HepG2 (cell line): ENCODE measurements at regions not wholly inside any gene's neighbourhood (a gene's known extent, or its start where the extent isn't known, plus 50 kb on each side); places are given as distances from the start of the nearest gene placed in this dataset.
A peak's percentile ranks its signal among the peaks of the same experiment; 100 is the strongest.

Experiments used
- CBX1 ChIP-seq: IDR thresholded peaks from one replicate; pipeline ENCODE4 v1.6.1; 2016; ENCODE audit warnings: antibody characterized with exemption, low read depth
- EED ChIP-seq: sonication (generic); formaldehyde crosslinking; IDR thresholded peaks from 2 replicates; pipeline ENCODE4 v1.5.0; 2020; ENCODE audit warnings: mild to moderate bottlenecking, missing genetic modification reagents
- FOXK1 ChIP-seq: sonication (generic); formaldehyde crosslinking; IDR thresholded peaks from 2 replicates; pipeline ENCODE4 v1.4.0; 2020; ENCODE audit warnings: low read depth, missing genetic modification reagents, borderline replicate concordance
- FOXP4 ChIP-seq: sonication (generic); formaldehyde crosslinking; IDR thresholded peaks from 2 replicates; pipeline ENCODE4 v1.4.0; 2020; ENCODE audit warnings: missing genetic modification reagents
- JDP2 ChIP-seq: sonication (generic); formaldehyde crosslinking; IDR thresholded peaks from 2 replicates; pipeline ENCODE4 v1.8.1; 2022; ENCODE audit warnings: missing genetic modification reagents, borderline replicate concordance
- MXD3 ChIP-seq: IDR thresholded peaks from 2 replicates; pipeline ENCODE4 v1.6.1; 2016; ENCODE audit warnings: mild to moderate bottlenecking, missing biosample characterization, missing genetic modification reagents
- NFKBIZ ChIP-seq: IDR thresholded peaks from 2 replicates; pipeline ENCODE4 v1.6.1; 2018; ENCODE audit warnings: missing genetic modification reagents, missing compliant biosample characterization
- NFYC ChIP-seq: IDR thresholded peaks from 2 replicates; pipeline ENCODE4 v1.6.1; 2016; ENCODE audit warnings: missing genetic modification reagents, missing compliant biosample characterization
- NR2F1 ChIP-seq, 2 experiments: fragments of 450-650 bp in 1 of 2; formaldehyde crosslinking in 1 of 2; IDR thresholded peaks; 2 replicates each; pipeline versions ENCODE4 v1.5.0 to v1.6.1; 2016 to 2020; ENCODE audit warnings: mild to moderate bottlenecking in 1 of 2, missing compliant biosample characterization in 1 of 2, missing genetic modification reagents in 1 of 2, moderate library complexity in 1 of 2
- PHF21A ChIP-seq: sonication (generic); formaldehyde crosslinking; IDR thresholded peaks from 2 replicates; pipeline ENCODE4 v1.5.0; 2020; ENCODE audit warnings: mild to moderate bottlenecking, missing genetic modification reagents
- POLR2G ChIP-seq: fragments of 200-400 bp; formaldehyde crosslinking; IDR thresholded peaks from 2 replicates; pipeline ENCODE4 v1.6.1; 2018; ENCODE audit warnings: mild to moderate bottlenecking, low read depth, low read length, moderate library complexity
- PRDM4 ChIP-seq: sonication (generic); formaldehyde crosslinking; IDR thresholded peaks from 2 replicates; pipeline ENCODE4 v1.9.0; 2021; ENCODE audit warnings: missing genetic modification reagents, borderline replicate concordance
- SIX1 ChIP-seq: sonication (generic); formaldehyde crosslinking; IDR thresholded peaks from 2 replicates; pipeline ENCODE4 v1.4.0; 2020; ENCODE audit warnings: missing genetic modification reagents, borderline replicate concordance
- SRSF4 ChIP-seq: fragments of 200-400 bp; formaldehyde crosslinking; IDR thresholded peaks from one replicate; pipeline ENCODE4 v1.6.1; 2018; ENCODE audit warnings: mild to moderate bottlenecking, low read depth, low read length, moderate library complexity; ENCODE audit not compliant: poor library complexity, severe bottlenecking
- TBX2 ChIP-seq: sonication (generic); formaldehyde crosslinking; IDR thresholded peaks from 2 replicates; pipeline ENCODE4 v1.5.0; 2020; ENCODE audit warnings: missing genetic modification reagents, mild to moderate bottlenecking, borderline replicate concordance
- TEAD2 ChIP-seq: sonication (generic); formaldehyde crosslinking; IDR thresholded peaks from 2 replicates; pipeline ENCODE4 v1.9.0; 2021; ENCODE audit warnings: missing genetic modification reagents
- TOPORS ChIP-seq: sonication (generic); formaldehyde crosslinking; IDR thresholded peaks from 2 replicates; pipeline ENCODE4 v1.8.0; 2023; ENCODE audit warnings: mild to moderate bottlenecking, missing genetic modification reagents
- ZNF263 ChIP-seq: sonication (generic); formaldehyde crosslinking; IDR thresholded peaks from 2 replicates; pipeline ENCODE4 v1.4.0; 2020; ENCODE audit warnings: missing genetic modification reagents
- ZNF280D ChIP-seq: sonication (generic); formaldehyde crosslinking; IDR thresholded peaks from 2 replicates; pipeline ENCODE4 v1.5.1; 2020; ENCODE audit warnings: mild to moderate bottlenecking, missing genetic modification reagents
- ZNF598 ChIP-seq: sonication (generic); formaldehyde crosslinking; IDR thresholded peaks from 2 replicates; pipeline ENCODE4 v1.5.1; 2020; ENCODE audit warnings: mild to moderate bottlenecking, missing genetic modification reagents, borderline replicate concordance
- ZNF766 ChIP-seq: sonication (generic); formaldehyde crosslinking; IDR thresholded peaks from 2 replicates; pipeline ENCODE4 v1.5.0; 2020; ENCODE audit warnings: missing genetic modification reagents, borderline replicate concordance

- TF ChIP-seq FOXP4: peak; percentile 47; the same call in 1 of the 2 replicates
- no peak for TF ChIP-seq SRSF4
- TF ChIP-seq CBX1: no peak
- no peak for TF ChIP-seq NFKBIZ (CRISPR knock-in tag)
- no peak for TF ChIP-seq TEAD2 (CRISPR knock-in tag)
- TF ChIP-seq PHF21A (CRISPR knock-in tag): peak; percentile 46; the same call in 1 of the 2 replicates
- TF ChIP-seq MXD3: 0 out of 2 replicates have a peak, but pooled peaks have one; percentile 18
- TF ChIP-seq FOXK1 (CRISPR knock-in tag): 0 out of 2 replicates have a peak, but pooled peaks have one; percentile 15
- no peak for TF ChIP-seq EED (CRISPR knock-in tag)
- TF ChIP-seq ZNF766: 0 out of 2 replicates have a peak, but pooled peaks have one; percentile 36
- TF ChIP-seq SIX1 (CRISPR knock-in tag): no peak
- TF ChIP-seq ZNF280D (CRISPR knock-in tag): 0 out of 2 replicates have a peak, but pooled peaks have one; percentile 19
- 0 out of 2 replicates have a peak, but pooled peaks have one; percentile 39 for TF ChIP-seq ZNF263 (CRISPR knock-in tag)
- no peak for TF ChIP-seq PRDM4 (CRISPR knock-in tag)
- 0 out of 2 replicates have a peak, but pooled peaks have one; percentile 35 for TF ChIP-seq TBX2
- TF ChIP-seq NR2F1 (CRISPR knock-in tag; IDR thresholded peaks at IDR 0.05): no peak
- no peak for TF ChIP-seq TOPORS (CRISPR knock-in tag)
- TF ChIP-seq NFYC (CRISPR knock-in tag): peak; percentile 68
- peak; percentile 65 for TF ChIP-seq POLR2G
- no peak for TF ChIP-seq JDP2 (CRISPR knock-in tag)
- 0 out of 2 replicates have a peak, but pooled peaks have one; percentile 23 for TF ChIP-seq ZNF598 (CRISPR knock-in tag)
Measured at GRCh38 chr20:29079769-29080690, 2177.4 kb upstream of the DEFB115 start (continued).
